Sigmoid colon (tissue), 4 donors: ENCODE measurements at regions not wholly inside any gene's neighbourhood (a gene's known extent, or its start where the extent isn't known, plus 50 kb on each side); places are given as distances from the start of the nearest gene placed in this dataset.

ENCODE experiments used
- CTCF ChIP-seq, 4 experiments: fragments of 450-650 bp in 3 of 4; fragments of 200-600 bp in 1 of 4; IDR thresholded peaks; one replicate each; pipeline ENCODE4 v1.5.1; 2016 to 2019; ENCODE audit warnings: antibody characterized with exemption in 4 of 4, mild to moderate bottlenecking in 3 of 4, moderate library complexity in 2 of 4
- POLR2A ChIP-seq, 2 donors: fragments of 450-650 bp; IDR thresholded peaks; one replicate each; pipeline ENCODE4 v1.6.1; 2016; ENCODE audit warnings: antibody characterized with exemption in 2 of 2, mild to moderate bottlenecking in 2 of 2, moderate library complexity in 2 of 2
- POLR2AphosphoS5 ChIP-seq, 4 donors: sonication (generic); formaldehyde crosslinking; IDR thresholded peaks; one replicate each; pipeline ENCODE4 v1.6.1; 2017; ENCODE audit warnings: antibody characterized with exemption in 4 of 4

- no peak for TF ChIP-seq CTCF (IDR thresholded peaks at IDR 0.05)
- no peak for TF ChIP-seq POLR2AphosphoS5 (IDR thresholded peaks at IDR 0.05)
- no peak for TF ChIP-seq POLR2A (IDR thresholded peaks at IDR 0.05)
These were observed 762.5 kb downstream of the LIG4 start for GRCh38 chr13:107452833-107453232.
